ENCODE measurements at regions not wholly inside any gene's neighbourhood (a gene's known extent, or its start where the extent isn't known, plus 50 kb on each side); places are given as distances from the start of the nearest gene placed in this dataset.

DNA sequence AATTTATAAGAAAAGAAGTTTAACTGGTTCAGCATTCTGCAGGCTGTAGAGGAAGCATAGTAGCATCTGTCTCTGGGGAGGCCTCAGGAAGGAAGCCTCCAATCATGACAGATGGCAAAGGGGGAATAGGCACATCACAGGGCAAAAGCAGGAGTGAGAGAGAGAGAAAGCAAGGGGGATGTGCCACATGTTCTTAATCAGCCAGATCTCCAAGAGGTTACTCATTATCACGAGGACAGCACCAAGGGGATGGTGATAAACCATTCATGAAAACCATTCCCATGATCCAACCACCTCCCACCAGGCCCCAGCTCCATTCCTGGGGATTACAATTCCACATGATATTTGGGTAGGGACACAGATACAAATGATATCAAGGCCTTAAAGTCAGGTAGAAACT is 217.5 kb upstream of the TCF21 start:
- H3K36me3 Mint-ChIP-seq = no peaks in the 10 kb centered on the region

DNA sequence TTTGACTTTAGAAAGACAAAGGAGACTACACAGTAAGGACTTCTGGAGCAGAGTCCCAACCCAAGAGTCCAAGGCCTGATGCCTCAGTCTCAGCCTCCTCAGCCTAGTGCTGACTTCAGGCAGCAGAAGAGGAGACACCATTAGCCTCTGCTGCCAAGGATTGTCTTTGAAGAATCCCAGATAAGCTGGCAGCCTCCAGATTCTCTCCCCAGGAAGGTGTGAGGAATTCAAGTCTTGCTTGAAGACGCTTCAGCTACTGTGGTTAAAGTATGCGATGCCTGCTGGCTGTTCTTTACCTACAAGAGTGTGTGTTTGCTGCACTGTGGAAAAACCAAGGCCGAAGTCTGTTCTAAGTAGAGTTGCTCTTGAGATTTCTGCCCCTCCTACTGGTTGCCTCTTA is 215.9 kb upstream of the TCF21 start:
- H3K36me3 Mint-ChIP-seq = no peaks in the 10 kb centered on the region
- H3K9me3 Mint-ChIP-seq = peaks cover 0 to 3% of the 10 kb centered on the region in 2 donors
- H3K27ac Mint-ChIP-seq = no peak overlapping the region
- no peak for ATAC-seq
- DNase-seq (ENCODE audit: low spot score in 2 of 2) = no peak

More for the DNA sequence above, 217.5 kb upstream of the TCF21 start:
- DNase-seq (ENCODE audit: low spot score in 2 of 2) (no peak), ATAC-seq (no peak)
- Mint-ChIP-seq H3K27ac (no peak overlapping the region), H3K9me3 (peaks cover 0 to 8% of the 10 kb centered on the region in 2 donors)

DNA sequence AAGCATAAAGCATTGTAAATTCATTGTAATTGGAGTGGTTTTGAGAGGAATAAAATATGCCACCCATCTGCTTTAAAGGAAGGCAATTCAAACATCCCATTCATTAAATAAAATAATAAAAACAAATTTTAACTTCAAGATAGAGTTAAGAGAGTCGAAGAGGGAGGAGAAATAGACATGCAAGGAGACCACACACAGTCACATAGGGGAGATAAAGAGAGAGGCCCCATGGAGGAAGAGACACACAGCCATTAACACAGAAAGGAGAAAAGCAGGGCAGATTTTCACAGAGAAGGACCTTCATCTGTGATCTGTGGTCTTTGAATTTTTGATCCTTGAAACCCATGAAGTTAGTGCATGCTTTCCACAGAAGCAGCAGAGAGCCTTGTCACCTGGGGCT is 214.3 kb upstream of the TCF21 start:
- H3K36me3 Mint-ChIP-seq = no peaks in the 10 kb centered on the region
- DNase-seq (ENCODE audit: low spot score in 2 of 2) (no peak), ATAC-seq (no peak)
- H3K9me3 Mint-ChIP-seq = peaks cover 0 to 3% of the 10 kb centered on the region in 2 donors
- H3K27ac Mint-ChIP-seq = no peak overlapping the region

DNA sequence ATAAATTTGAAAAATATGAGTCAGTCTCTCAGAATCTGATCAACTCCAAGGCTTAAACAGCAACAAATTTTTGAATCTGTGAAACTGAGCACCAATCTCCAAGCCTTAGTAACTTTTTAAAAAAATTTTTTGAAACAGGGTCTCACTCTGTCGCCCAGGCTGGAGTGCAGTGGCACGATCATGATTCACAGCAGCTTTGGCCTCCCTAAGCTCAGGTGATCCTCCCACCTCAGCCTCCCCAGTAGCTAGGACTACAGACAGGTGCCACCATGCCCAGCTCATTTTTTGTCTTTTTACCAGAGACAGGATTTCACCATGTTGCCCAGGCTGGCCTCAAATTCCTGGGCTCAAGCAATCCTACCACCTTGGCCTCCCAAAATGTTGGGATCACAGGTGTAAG is 207.9 kb upstream of the TCF21 start:
- Mint-ChIP-seq H3K36me3 (no peaks in the 10 kb centered on the region), H3K27ac (no peak overlapping the region), H3K9me3 (peaks cover 0 to 3% of the 10 kb centered on the region in 2 donors)
- no peak for ATAC-seq
- DNase-seq (ENCODE audit: low spot score in 2 of 2) = no peak

DNA sequence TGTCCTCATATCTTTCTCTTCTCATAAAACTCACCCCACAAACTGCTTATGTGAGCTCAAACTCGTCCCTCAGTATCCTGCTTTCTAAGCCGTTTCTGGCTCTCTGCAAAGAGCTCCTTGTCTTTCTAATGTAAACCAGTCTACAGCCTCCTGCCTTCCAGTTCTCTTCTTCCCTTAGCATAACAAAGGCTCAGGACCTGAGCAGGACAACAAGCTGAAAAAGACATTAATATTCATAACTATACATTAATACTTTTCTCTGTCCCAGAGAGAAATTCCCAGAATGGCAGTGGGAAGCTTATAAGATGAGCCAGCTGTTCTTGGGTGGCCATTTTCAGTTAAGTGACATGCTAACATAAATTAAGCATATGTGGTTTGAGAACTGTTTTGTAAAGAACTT is 207.0 kb upstream of the TCF21 start:
- Mint-ChIP-seq H3K9me3 (no peaks in the 10 kb centered on the region), H3K36me3 (no peaks in the 10 kb centered on the region), H3K27ac (no peak overlapping the region)
- DNase-seq (ENCODE audit: low spot score in 2 of 2) (no peak), ATAC-seq (no peak)

DNA sequence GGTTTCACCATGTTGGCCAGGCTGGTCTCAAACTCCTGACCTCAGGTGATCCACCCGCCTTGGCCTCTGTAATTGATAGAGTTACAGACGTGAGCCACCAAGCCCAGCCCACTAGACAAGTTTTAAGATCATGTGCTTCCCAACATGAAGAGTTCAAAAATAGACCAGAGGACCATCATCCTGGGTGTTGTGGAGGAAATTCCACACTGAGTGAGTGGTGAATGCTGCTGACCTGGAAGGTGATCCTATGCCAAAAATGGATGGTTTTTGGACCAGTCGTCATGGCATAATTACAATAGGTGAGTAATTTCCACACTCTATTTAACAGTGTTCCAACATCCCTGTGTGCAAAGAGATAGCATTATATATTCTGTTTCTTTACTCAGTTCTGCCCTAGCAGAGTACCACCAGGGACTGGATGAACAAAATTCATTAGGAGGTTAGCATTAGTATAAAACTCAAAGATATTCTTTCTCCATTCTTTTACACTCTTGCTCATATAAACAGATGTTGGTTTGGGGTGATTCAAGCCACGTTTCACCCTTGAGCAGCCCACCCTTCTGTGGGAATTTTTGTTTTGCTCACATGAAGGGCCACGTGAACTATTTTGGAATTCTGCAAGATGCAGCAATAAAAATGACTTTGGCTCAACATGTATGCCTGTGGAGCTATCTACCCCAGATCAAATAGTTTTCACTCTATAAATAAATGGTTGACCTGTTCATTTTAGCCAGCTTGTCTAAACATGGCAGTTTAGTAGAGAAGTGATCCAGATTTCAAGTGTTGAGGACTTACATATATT is 206.2 kb upstream of the TCF21 start:
- Mint-ChIP-seq H3K9me3 (no peaks in the 10 kb centered on the region), H3K36me3 (no peaks in the 10 kb centered on the region), H3K27ac (no peak overlapping the region)
- no peak for ATAC-seq
- no peak for DNase-seq (ENCODE audit: low spot score in 2 of 2)

DNA sequence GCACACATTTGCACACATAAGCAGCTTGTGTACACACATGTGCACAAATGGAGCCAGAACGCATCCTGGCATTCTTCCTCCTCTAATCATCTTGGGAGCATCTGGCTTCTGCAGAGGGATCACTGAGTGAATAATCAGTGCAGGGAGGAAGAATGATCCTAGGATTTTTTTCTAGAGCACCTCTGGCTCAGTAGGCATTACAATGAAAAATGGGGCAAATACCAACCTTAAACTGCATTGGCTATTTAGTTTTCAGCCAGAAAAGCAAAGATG is 205.7 kb upstream of the TCF21 start:
- ATAC-seq = no peak
- H3K27ac Mint-ChIP-seq = no peak overlapping the region
- no peaks in the 10 kb centered on the region for H3K36me3 Mint-ChIP-seq
- no peak for DNase-seq (ENCODE audit: low spot score in 2 of 2)
- H3K9me3 Mint-ChIP-seq = no peaks in the 10 kb centered on the region

DNA sequence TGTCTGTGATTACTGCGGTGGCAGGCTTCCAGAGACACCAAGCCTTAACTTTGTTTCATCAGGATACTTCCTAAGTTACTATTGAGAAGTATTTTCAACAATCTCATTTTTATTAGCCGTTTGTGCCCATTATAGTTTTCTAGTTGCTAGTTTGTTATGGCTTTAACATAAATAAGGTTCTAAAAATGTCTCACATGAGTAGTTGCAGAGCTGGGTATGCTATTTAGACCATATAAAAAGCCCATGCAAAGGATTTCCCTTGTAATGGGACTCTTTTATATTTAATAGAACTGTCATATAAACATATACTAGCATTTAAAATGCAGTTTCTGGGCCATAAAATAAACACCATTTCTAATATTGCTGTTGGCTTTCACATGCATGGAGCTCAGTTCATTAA is 205.3 kb upstream of the TCF21 start:
- Mint-ChIP-seq H3K27ac (no peak overlapping the region), H3K36me3 (no peaks in the 10 kb centered on the region), H3K9me3 (no peaks in the 10 kb centered on the region)
- DNase-seq (ENCODE audit: low spot score in 2 of 2) (no peak), ATAC-seq (no peak)

DNA sequence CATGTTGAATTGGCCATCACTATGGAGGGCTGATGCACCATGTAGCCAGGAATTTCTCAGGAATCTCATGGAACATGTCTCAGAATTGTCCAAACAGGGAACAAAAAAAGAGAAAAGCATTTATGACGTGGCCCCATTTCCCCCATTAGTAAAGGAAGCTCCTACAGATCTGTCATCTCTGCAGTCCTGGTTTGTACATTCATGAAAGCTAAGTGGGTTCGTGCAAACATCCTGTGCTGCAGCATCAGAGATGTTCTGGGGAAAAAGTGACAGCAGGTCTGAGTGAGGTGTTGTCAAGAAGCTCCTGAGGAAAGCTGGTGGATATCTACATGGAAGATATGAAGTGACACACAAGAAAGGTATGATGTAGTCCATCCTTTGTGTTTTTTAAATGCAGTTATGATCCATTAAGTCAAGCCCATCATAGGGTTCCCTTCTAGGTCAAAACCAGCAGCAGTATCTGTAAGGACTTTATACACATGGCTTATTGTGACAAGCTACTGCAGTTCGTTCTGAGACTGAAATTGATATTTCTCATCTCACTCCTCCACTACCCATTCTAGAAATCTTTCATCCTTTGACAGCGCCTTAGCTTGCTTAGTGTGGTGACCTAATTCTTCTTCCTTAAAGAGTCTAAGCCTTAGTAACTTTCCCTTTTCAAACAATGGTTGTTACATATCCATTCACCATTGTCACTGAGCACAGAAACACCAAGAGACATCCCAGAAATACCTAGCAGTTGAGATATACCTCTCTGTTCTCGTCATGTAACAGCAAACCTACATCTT is 200.0 kb upstream of the TCF21 start:
- DNase-seq (ENCODE audit: low spot score in 2 of 2) = no peak
- Mint-ChIP-seq H3K27ac (no peak overlapping the region), H3K36me3 (no peaks in the 10 kb centered on the region), H3K9me3 (peaks cover 4 to 6% of the 10 kb centered on the region in 2 donors)
- ATAC-seq = no peak

DNA sequence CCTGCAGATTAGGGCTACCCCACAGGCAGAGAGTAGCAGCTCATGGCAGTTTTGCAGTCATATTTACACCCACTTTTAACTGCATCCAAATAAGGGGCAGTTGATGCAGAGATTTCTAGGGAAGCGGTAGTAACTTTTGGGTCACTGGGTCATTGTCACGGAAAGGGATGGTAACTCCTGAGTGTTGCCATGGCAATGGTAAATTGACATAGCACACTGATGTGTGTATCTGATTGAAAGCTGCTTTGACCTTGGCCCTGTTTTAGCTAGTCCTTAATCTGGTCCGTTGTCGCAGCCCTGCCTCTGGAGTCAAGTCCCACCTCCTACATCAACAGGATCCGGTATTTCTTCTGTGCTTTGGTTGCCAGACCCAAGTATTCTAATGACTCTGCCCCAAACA is 199.1 kb upstream of the TCF21 start:
- ATAC-seq (no peak), DNase-seq (ENCODE audit: low spot score in 2 of 2) (no peak)
- peaks cover 4 to 6% of the 10 kb centered on the region in 2 donors for H3K9me3 Mint-ChIP-seq
- H3K27ac Mint-ChIP-seq = no peak overlapping the region
- H3K36me3 Mint-ChIP-seq = no peaks in the 10 kb centered on the region

DNA sequence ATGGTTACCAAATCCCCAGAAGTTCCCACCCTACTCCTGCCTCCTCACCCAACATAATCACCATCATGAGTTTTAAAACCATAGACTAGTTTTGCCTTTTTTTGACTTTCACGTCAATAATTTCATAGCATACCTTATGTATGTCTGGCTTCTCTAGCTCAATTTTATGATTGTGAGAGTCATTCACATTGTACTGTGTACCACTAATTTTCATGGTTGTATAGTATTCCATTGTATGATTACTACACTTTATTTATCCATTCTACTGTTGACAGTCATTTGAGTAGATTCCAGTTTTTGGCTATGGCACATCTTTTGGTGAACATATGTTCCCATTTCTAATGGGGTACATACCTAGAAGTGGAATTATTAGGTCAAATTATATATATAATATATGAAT is 195.3 kb upstream of the TCF21 start:
- DNase-seq (ENCODE audit: low spot score in 2 of 2) = no peak
- no peak for ATAC-seq
- no peak overlapping the region for H3K27ac Mint-ChIP-seq
- no peaks in the 10 kb centered on the region for H3K36me3 Mint-ChIP-seq
- H3K9me3 Mint-ChIP-seq = peaks cover 4 to 6% of the 10 kb centered on the region in 2 donors

DNA sequence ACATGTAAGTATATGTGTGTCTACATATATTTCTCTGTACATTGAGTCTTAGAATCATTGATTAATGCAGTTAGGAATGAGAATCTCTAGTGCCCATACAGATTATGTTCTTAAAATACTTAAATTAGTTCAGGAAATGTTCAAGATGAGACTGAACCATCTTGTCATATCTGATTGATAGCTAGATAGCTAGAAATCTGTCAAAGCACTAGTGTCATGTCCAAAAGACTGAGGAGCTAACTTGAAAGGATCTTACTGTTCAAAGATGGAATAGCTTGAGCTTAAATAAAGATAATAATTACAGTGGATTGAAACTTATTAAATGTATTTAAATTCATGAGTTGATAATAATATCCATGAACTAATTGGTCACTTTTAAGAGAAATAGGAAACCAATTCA is 191.7 kb upstream of the TCF21 start:
- Mint-ChIP-seq H3K9me3 (peaks cover 7 to 13% of the 10 kb centered on the region in 2 donors), H3K36me3 (no peaks in the 10 kb centered on the region), H3K27ac (no peak overlapping the region)
- ATAC-seq = no peak
- no peak for DNase-seq (ENCODE audit: low spot score in 2 of 2)

DNA sequence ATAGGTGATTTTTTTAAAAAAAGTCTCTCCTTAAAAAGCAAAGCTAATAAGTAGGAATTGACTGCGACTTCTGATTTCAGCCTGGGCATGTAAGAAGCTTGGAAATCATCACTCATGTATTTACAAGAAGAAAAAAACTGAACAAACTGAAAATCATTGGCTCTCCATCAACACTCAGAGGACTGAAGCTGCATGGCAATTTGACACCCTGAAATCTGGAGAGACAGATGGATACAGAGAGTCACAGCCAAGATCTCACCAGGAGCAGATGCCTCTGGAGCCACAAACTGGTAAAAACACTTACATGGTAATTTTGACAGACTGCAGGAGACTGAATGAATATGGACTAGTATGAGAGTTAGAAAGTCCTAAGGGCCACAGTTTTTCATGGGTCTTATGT is 191.2 kb upstream of the TCF21 start:
- Mint-ChIP-seq H3K9me3 (peaks cover 7 to 10% of the 10 kb centered on the region in 2 donors), H3K36me3 (no peaks in the 10 kb centered on the region), H3K27ac (no peak overlapping the region)
- DNase-seq (ENCODE audit: low spot score in 2 of 2) = no peak
- no peak for ATAC-seq

DNA sequence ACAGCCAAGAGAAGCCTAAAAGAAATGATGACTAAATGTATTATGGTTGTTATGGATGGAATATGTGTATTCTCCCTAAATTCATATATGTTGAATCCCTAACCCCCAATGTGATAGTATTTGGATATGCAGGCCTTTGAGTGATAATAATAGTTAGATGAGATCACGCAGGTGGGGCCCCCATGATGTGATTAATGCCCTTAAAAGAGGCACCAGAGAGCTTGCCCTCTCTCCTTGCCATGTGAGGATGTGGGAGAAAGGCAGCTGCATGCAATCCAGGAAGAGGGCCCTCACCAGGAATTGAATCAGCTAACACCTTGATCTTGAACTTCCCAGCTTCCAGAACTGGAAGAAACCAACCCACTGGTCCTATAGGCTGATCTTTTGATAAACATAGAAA is 190.6 kb upstream of the TCF21 start:
- H3K9me3 Mint-ChIP-seq = peaks cover 6 to 7% of the 10 kb centered on the region in 2 donors
- ATAC-seq = no peak

DNA sequence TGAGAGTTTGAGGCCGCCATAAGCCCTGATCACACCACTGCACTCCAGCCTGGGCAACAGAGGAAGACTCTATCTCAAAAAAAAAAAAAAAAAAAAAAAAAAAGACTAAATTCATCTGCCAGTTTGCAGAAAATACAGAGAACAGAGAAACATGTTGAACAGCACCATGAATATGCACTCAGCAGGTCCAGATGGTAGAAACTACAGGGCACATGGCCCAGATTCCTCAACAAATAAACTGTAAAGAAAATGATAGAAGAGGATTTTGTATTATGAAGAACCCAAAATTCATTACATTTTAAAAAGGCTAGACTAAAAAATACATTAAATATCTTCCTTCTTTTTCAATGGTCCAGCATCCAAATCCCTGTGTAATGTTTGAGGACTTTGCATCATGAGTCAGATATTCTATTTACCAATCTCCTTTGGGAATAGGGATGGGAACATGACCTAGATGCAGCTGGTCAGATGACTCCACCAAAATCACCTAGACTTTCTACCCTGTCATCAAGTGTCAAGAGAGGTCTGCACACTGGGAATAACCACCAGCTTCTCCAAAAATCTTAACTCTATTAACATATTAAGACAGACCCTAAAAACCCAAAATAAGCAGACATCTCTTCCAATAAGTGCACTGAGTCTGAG is 189.1 kb upstream of the TCF21 start:
- no peak for ATAC-seq
- H3K36me3 Mint-ChIP-seq = no peaks in the 10 kb centered on the region
- H3K27ac Mint-ChIP-seq = no peak overlapping the region
- peaks cover 6 to 7% of the 10 kb centered on the region in 2 donors for H3K9me3 Mint-ChIP-seq
- no peak for DNase-seq (ENCODE audit: low spot score in 2 of 2)

More for the DNA sequence above, 190.6 kb upstream of the TCF21 start:
- H3K27ac Mint-ChIP-seq = no peak overlapping the region
- no peak for DNase-seq (ENCODE audit: low spot score in 2 of 2)
- no peaks in the 10 kb centered on the region for H3K36me3 Mint-ChIP-seq

DNA sequence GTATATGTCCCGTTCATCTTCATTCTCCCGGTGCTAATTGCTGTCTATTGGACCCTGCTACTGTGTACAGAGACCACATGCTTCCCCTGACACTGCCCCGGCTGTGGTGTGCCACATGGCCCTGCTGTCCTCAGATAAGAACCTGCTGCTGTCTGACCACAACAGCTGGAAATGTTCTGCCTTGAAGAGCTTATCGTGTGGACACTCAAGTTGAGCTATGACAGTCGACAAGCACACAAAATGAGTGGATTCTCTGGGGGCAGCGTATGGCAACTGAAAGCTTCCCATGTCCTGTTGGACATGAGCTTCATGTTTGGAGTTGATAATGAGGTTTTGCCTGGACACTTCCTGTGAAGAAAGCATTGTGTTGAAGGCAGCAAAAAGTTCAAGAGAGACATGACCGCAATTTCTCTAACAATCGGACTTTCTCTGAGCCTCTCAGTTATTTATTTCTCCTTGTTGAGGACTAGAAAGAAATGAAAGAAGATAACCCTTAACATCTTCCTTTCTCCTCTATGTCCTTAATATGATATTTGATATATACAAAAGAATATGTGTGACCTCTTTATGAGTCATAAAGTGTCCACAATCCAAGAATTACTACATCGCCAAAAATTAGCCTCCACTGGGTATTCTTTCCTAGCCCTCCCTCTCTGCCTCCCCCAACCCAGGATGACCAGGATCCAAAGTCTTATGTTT is 187.1 kb upstream of the TCF21 start:
- DNase-seq (ENCODE audit: low spot score in 2 of 2) (no peak), ATAC-seq (no peak)
- H3K36me3 Mint-ChIP-seq = no peaks in the 10 kb centered on the region
- H3K27ac Mint-ChIP-seq = no peak overlapping the region
- H3K9me3 Mint-ChIP-seq = peaks cover 6 to 7% of the 10 kb centered on the region in 2 donors

DNA sequence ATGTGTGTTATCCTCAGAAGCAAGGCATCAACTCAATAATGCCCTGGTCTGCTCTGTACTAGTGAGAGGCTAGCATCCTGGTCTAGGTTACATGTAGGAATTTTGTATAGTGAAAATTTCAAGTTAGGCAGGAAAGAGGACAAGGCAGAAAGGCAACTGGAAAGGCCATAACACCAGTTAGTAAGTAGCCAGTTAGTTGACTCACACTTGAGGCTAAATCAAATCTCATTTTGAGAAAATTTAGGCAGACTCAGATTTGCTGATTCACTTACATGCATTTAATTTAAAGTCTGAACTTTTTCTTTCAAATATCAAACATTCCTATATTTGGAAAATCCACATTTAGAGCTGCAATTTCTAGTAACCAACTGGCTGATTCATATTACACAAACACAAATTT is 184.5 kb upstream of the TCF21 start:
- no peaks in the 10 kb centered on the region for H3K36me3 Mint-ChIP-seq
- no peak for DNase-seq (ENCODE audit: low spot score in 2 of 2)
- no peak overlapping the region for H3K27ac Mint-ChIP-seq
- ATAC-seq = no peak
- peaks cover 4 to 6% of the 10 kb centered on the region in 2 donors for H3K9me3 Mint-ChIP-seq
